Trophoblast cell (in vitro differentiated cells and primary cell): ENCODE measurements at regions not wholly inside any gene's neighbourhood (a gene's known extent, or its start where the extent isn't known, plus 50 kb on each side); places are given as distances from the start of the nearest gene placed in this dataset.

ENCODE experiments used
- DNase-seq, 2 donors: peaks; one replicate each; pipeline ENCODE4 v3.0.0-alpha.2; 2016
- H2AFZ ChIP-seq: 2 replicates; pipeline ENCODE4 v1.6.1; 2013; ENCODE audit warnings: low read length, moderate library complexity, mild to moderate bottlenecking; ENCODE audit not compliant: insufficient read depth, poor library complexity
- H2AK5ac ChIP-seq: 2 replicates; pipeline ENCODE4 v1.6.1; 2013; ENCODE audit warnings: mild to moderate bottlenecking, low read length
- H2BK120ac ChIP-seq: 2 replicates; pipeline ENCODE4 v1.6.1; 2013; ENCODE audit warnings: low read length, mild to moderate bottlenecking, moderate library complexity; ENCODE audit not compliant: insufficient read depth, poor library complexity
- H2BK12ac ChIP-seq: 2 replicates; pipeline ENCODE4 v1.6.1; 2013; ENCODE audit warnings: mild to moderate bottlenecking, low read length, moderate library complexity
- H2BK5ac ChIP-seq: 2 replicates; pipeline ENCODE4 v1.6.1; 2013; ENCODE audit warnings: low read length, low read depth, moderate library complexity, mild to moderate bottlenecking; ENCODE audit not compliant: poor library complexity
- H3K14ac ChIP-seq: 2 replicates; pipeline ENCODE4 v1.6.1; 2013; ENCODE audit warnings: mild to moderate bottlenecking, low read length
- H3K18ac ChIP-seq: 2 replicates; pipeline ENCODE4 v1.6.1; 2013; ENCODE audit warnings: mild to moderate bottlenecking, low read length
- H3K23ac ChIP-seq: 2 replicates; pipeline ENCODE4 v1.6.1; 2013; ENCODE audit warnings: low read length
- H3K27ac ChIP-seq: 2 replicates; pipeline ENCODE4 v1.5.1; 2013; ENCODE audit warnings: low read depth, mild to moderate bottlenecking, inconsistent platforms, low read length, moderate library complexity
- H3K27me3 ChIP-seq: 2 replicates; pipeline ENCODE4 v1.6.1; 2013; ENCODE audit warnings: inconsistent platforms, mild to moderate bottlenecking, low read length, moderate library complexity; ENCODE audit not compliant: insufficient read depth
- H3K36me3 ChIP-seq, 2 experiments: 1 replicate in 1 of 2; 2 replicates in 1 of 2; pipeline ENCODE4 v1.6.1; 2013; ENCODE audit warnings: low read length in 2 of 2, mild to moderate bottlenecking in 2 of 2, moderate library complexity in 1 of 2; ENCODE audit not compliant: insufficient read depth in 2 of 2, control insufficient read depth in 1 of 2
- H3K4ac ChIP-seq: 2 replicates; pipeline ENCODE4 v1.6.1; 2013; ENCODE audit warnings: low read depth, mild to moderate bottlenecking, low read length, moderate library complexity
- H3K4me1 ChIP-seq, 2 experiments: 1 replicate in 1 of 2; 2 replicates in 1 of 2; pipeline ENCODE4 v1.6.1; 2013; ENCODE audit warnings: low read length in 2 of 2, mild to moderate bottlenecking in 2 of 2, moderate library complexity in 1 of 2; ENCODE audit not compliant: insufficient read depth in 2 of 2, control insufficient read depth in 1 of 2
- H3K4me2 ChIP-seq: 2 replicates; pipeline ENCODE4 v1.6.1; 2013; ENCODE audit warnings: inconsistent platforms, mild to moderate bottlenecking, low read length, moderate library complexity
- H3K4me3 ChIP-seq: 2 replicates; pipeline ENCODE4 v1.5.1; 2013; ENCODE audit warnings: mild to moderate bottlenecking, low read depth, low read length, inconsistent platforms
- H3K79me1 ChIP-seq: one replicate; pipeline ENCODE4 v1.6.1; 2013; ENCODE audit warnings: low read length
- H3K79me2 ChIP-seq: 2 replicates; pipeline ENCODE4 v1.6.1; 2013; ENCODE audit warnings: low read length, mild to moderate bottlenecking; ENCODE audit not compliant: control insufficient read depth, insufficient read depth, poor library complexity
- H3K9ac ChIP-seq: 2 replicates; pipeline ENCODE4 v1.6.1; 2013; ENCODE audit warnings: mild to moderate bottlenecking, low read length
- H3K9me3 ChIP-seq: 2 replicates; pipeline ENCODE4 v1.6.1; 2013; ENCODE audit warnings: low read depth, mild to moderate bottlenecking, control low read depth, inconsistent platforms, low read length; ENCODE audit not compliant: insufficient read depth
- H4K12ac ChIP-seq: 2 replicates; pipeline ENCODE4 v1.6.1; 2013; ENCODE audit warnings: low read depth, mild to moderate bottlenecking, low read length, moderate library complexity
- H4K8ac ChIP-seq: 2 replicates; pipeline ENCODE4 v1.6.1; 2013; ENCODE audit warnings: low read depth, mild to moderate bottlenecking, low read length, moderate library complexity
- H4K91ac ChIP-seq: one replicate; pipeline ENCODE4 v1.6.1; 2013; ENCODE audit warnings: low read depth, mild to moderate bottlenecking, low read length, moderate library complexity
- WGBS: extraction: QIAGEN DNeasy Blood & Tissue Kit; methylation state at CpG from one replicate; pipeline ENCODE4 v1.1.7; 2013; ENCODE audit warnings: missing lambda C conversion rate; ENCODE audit not compliant: insufficient read length, insufficient coverage; ENCODE audit errors: extremely low coverage; 5-methylcytosine and 5-hydroxymethylcytosine counted together

- no peak for DNase-seq
- Histone ChIP-seq H2BK120ac (no peak overlapping the region), H3K9me3 (no peaks in the 10 kb centered on the region), H3K14ac (no peak overlapping the region), H2BK12ac (no peak overlapping the region), H3K27ac (no peak overlapping the region), H3K4me1 (no peaks in the 10 kb centered on the region), H3K23ac (no peak overlapping the region), H3K27me3 (no peaks in the 10 kb centered on the region), H4K12ac (no peak overlapping the region), H3K9ac (no peak overlapping the region), H3K79me2 (no peaks in the 10 kb centered on the region), H4K8ac (no peak overlapping the region), H3K36me3 (no peaks in the 10 kb centered on the region), H2AFZ (no peak overlapping the region), H4K91ac (no peak overlapping the region), H3K79me1 (no peaks in the 10 kb centered on the region), H2AK5ac (no peak overlapping the region), H3K4me3 (no peak overlapping the region), H3K4me2 (no peak overlapping the region), H3K18ac (no peak overlapping the region), H2BK5ac (no peak overlapping the region), H3K4ac (no peak overlapping the region)
- WGBS, result no CpG with 5 or more reads among the region's 3 CpGs
These were observed 812.6 kb upstream of the ADGRL4 start for GRCh38 chr1:79819140-79819539.

- no peak overlapping the region for H3K27ac ChIP-seq
- no peaks in the 10 kb centered on the region for H3K79me2 ChIP-seq
- H3K9ac ChIP-seq, result no peak overlapping the region
- H3K14ac ChIP-seq, result no peak overlapping the region
- H2AK5ac ChIP-seq, result no peak overlapping the region
- H3K4me2 ChIP-seq, result no peak overlapping the region
- no peak overlapping the region for H4K91ac ChIP-seq
- H2BK12ac ChIP-seq, result no peak overlapping the region
- H3K36me3 ChIP-seq, result no peaks in the 10 kb centered on the region
- no peaks in the 10 kb centered on the region for H3K4me1 ChIP-seq
- H3K4ac ChIP-seq, result no peak overlapping the region
- H4K12ac ChIP-seq, result no peak overlapping the region
- no peaks in the 10 kb centered on the region for H3K27me3 ChIP-seq
- H3K79me1 ChIP-seq, result no peaks in the 10 kb centered on the region
- H3K23ac ChIP-seq, result no peak overlapping the region
- no peak overlapping the region for H3K18ac ChIP-seq
- H3K9me3 ChIP-seq, result no peaks in the 10 kb centered on the region
- no peak overlapping the region for H4K8ac ChIP-seq
- H2AFZ ChIP-seq, result no peak overlapping the region
- no peak overlapping the region for H2BK5ac ChIP-seq
- H3K4me3 ChIP-seq, result no peak overlapping the region
- no peak overlapping the region for H2BK120ac ChIP-seq
- no peak for DNase-seq
- no CpG with 5 or more reads among the region's 4 CpGs for WGBS
These were observed 810.6 kb upstream of the ADGRL4 start for GRCh38 chr1:79817031-79817560.

- no peak overlapping the region for H3K4ac ChIP-seq
- no peaks in the 10 kb centered on the region for H3K27me3 ChIP-seq
- no peak overlapping the region for H3K4me2 ChIP-seq
- no peaks in the 10 kb centered on the region for H3K36me3 ChIP-seq
- H3K4me3 ChIP-seq, result no peak overlapping the region
- H3K4me1 ChIP-seq, result no peaks in the 10 kb centered on the region
- no peak overlapping the region for H2AK5ac ChIP-seq
- DNase-seq, result no peak
- H3K14ac ChIP-seq, result no peak overlapping the region
- H3K23ac ChIP-seq, result no peak overlapping the region
- no peak overlapping the region for H2AFZ ChIP-seq
- H4K8ac ChIP-seq, result no peak overlapping the region
- H3K18ac ChIP-seq, result no peak overlapping the region
- H4K12ac ChIP-seq, result no peak overlapping the region
- no peak overlapping the region for H3K9ac ChIP-seq
- H4K91ac ChIP-seq, result no peak overlapping the region
- H3K79me2 ChIP-seq, result no peaks in the 10 kb centered on the region
- H3K27ac ChIP-seq, result no peak overlapping the region
- no peaks in the 10 kb centered on the region for H3K79me1 ChIP-seq
- H2BK12ac ChIP-seq, result no peak overlapping the region
- H3K9me3 ChIP-seq, result no peaks in the 10 kb centered on the region
- no CpG with 5 or more reads among the region's 3 CpGs for WGBS
- H2BK5ac ChIP-seq, result no peak overlapping the region
- H2BK120ac ChIP-seq, result no peak overlapping the region
These were observed 808.6 kb upstream of the ADGRL4 start for GRCh38 chr1:79815115-79815514.

GRCh38 chr1:79811173-79811572 lies 804.6 kb upstream of the ADGRL4 start:
- H3K23ac ChIP-seq, result no peak overlapping the region
- H3K79me2 ChIP-seq, result no peaks in the 10 kb centered on the region
- no peak overlapping the region for H3K4me2 ChIP-seq
- no peak overlapping the region for H3K9ac ChIP-seq
- H2AK5ac ChIP-seq, result no peak overlapping the region
- H3K27ac ChIP-seq, result no peak overlapping the region
- H3K14ac ChIP-seq, result no peak overlapping the region
- no peak overlapping the region for H4K91ac ChIP-seq
- no peak overlapping the region for H4K8ac ChIP-seq
- H3K79me1 ChIP-seq, result no peaks in the 10 kb centered on the region
- no peak overlapping the region for H2BK12ac ChIP-seq
- no peak for DNase-seq
- no peaks in the 10 kb centered on the region for H3K36me3 ChIP-seq
- no peak overlapping the region for H4K12ac ChIP-seq
- no peak overlapping the region for H3K4me3 ChIP-seq
- no peak overlapping the region for H2AFZ ChIP-seq
- H3K27me3 ChIP-seq, result no peaks in the 10 kb centered on the region
- no peak overlapping the region for H2BK120ac ChIP-seq
- H2BK5ac ChIP-seq, result no peak overlapping the region
- H3K4me1 ChIP-seq, result no peaks in the 10 kb centered on the region
- H3K9me3 ChIP-seq, result no peaks in the 10 kb centered on the region
- H3K18ac ChIP-seq, result no peak overlapping the region
- WGBS, result no CpG with 5 or more reads among the region's 3 CpGs
- no peak overlapping the region for H3K4ac ChIP-seq
